Thoracic aorta (tissue), 2 donors: ENCODE measurements at regions not wholly inside any gene's neighbourhood (a gene's known extent, or its start where the extent isn't known, plus 50 kb on each side); places are given as distances from the start of the nearest gene placed in this dataset.

Experiments used
- ATAC-seq: fragments of 150-250 bp; one replicate; pipeline ENCODE4 v1.8.0; 2017; ENCODE audit warnings: low read depth; ENCODE audit not compliant: insufficient number of reproducible peaks, low FRiP score
- DNase-seq: peaks from one replicate; pipeline ENCODE4 v3.0.0-alpha.2; 2020; ENCODE audit warnings: low spot score
- H3K27ac ChIP-seq, 2 donors: fragments of 200-600 bp; sonication (generic); 1 replicate in 1 of 2; 2 replicates in 1 of 2; pipeline ENCODE4 v1.5.1; 2016; ENCODE audit warnings: mild to moderate bottlenecking in 2 of 2, moderate library complexity in 2 of 2
- H3K27me3 ChIP-seq: fragments of 200-600 bp; sonication (generic); replicated peaks from 2 replicates; pipeline ENCODE4 v1.6.0; 2016; ENCODE audit warnings: mild to moderate bottlenecking; ENCODE audit not compliant: insufficient read depth
- H3K36me3 ChIP-seq: fragments of 200-600 bp; sonication (generic); one replicate; pipeline ENCODE4 v1.5.1; 2016
- H3K4me1 ChIP-seq, 2 donors: fragments of 200-600 bp; sonication (generic); 1 replicate in 1 of 2; 2 replicates in 1 of 2; pipeline versions ENCODE4 v1.5.1 to v1.6.0; 2016; ENCODE audit warnings: low read depth in 2 of 2, mild to moderate bottlenecking in 1 of 2; ENCODE audit not compliant: control insufficient read depth in 1 of 2
- H3K4me3 ChIP-seq: fragments of 200-600 bp; sonication (generic); 2 replicates; pipeline ENCODE4 v1.5.1; 2016; ENCODE audit warnings: mild to moderate bottlenecking
- H3K9me3 ChIP-seq: fragments of 200-600 bp; sonication (generic); 2 replicates; pipeline ENCODE4 v1.5.1; 2016
- CTCF ChIP-seq: fragments of 200-600 bp; sonication (generic); IDR thresholded peaks from one replicate; pipeline ENCODE4 v1.5.1; 2019; ENCODE audit warnings: antibody characterized with exemption

GRCh38 chr1:4957027-4957426 is 302.6 kb downstream of the AJAP1 start:
- Histone ChIP-seq H3K36me3 (no peaks in the 10 kb centered on the region), H3K4me1 (no peaks in the 10 kb centered on the region), H3K9me3 (no peaks in the 10 kb centered on the region), H3K27ac (no peak overlapping the region), H3K4me3 (no peak overlapping the region), H3K27me3 (no peaks in the 10 kb centered on the region)
- DNase-seq = no peak
- TF ChIP-seq CTCF = no peak
- ATAC-seq = no peak

GRCh38 chr1:4954392-4954791 is 300.0 kb downstream of the AJAP1 start:
- Histone ChIP-seq H3K27ac (no peak overlapping the region), H3K9me3 (no peaks in the 10 kb centered on the region), H3K4me1 (no peaks in the 10 kb centered on the region), H3K4me3 (no peak overlapping the region), H3K36me3 (no peaks in the 10 kb centered on the region), H3K27me3 (no peaks in the 10 kb centered on the region)
- TF ChIP-seq CTCF = no peak
- DNase-seq = no peak
- ATAC-seq = no peak

GRCh38 chr1:4951601-4952000 is 297.2 kb downstream of the AJAP1 start:
- Histone ChIP-seq H3K36me3 (no peaks in the 10 kb centered on the region), H3K27ac (no peak overlapping the region), H3K27me3 (no peaks in the 10 kb centered on the region), H3K4me3 (no peak overlapping the region), H3K9me3 (no peaks in the 10 kb centered on the region), H3K4me1 (no peaks in the 10 kb centered on the region)
- no peak for DNase-seq
- no peak for TF ChIP-seq CTCF
- ATAC-seq = no peak

- ATAC-seq (no peak), DNase-seq (no peak)
- TF ChIP-seq CTCF = no peak
These were observed 291.9 kb downstream of the AJAP1 start for GRCh38 chr1:4946343-4946742.

GRCh38 chr1:4944911-4945310 is 290.5 kb downstream of the AJAP1 start:
- no peaks in the 10 kb centered on the region for H3K36me3 ChIP-seq
- H3K27ac ChIP-seq = no peak overlapping the region
- TF ChIP-seq CTCF = no peak
- no peaks in the 10 kb centered on the region for H3K27me3 ChIP-seq
- H3K4me3 ChIP-seq = no peak overlapping the region
- peaks cover 0 to 30% of the 10 kb centered on the region in 2 donors for H3K4me1 ChIP-seq
- ATAC-seq (no peak), DNase-seq (no peak)
- H3K9me3 ChIP-seq = no peaks in the 10 kb centered on the region

More at GRCh38 chr1:4946343-4946742, 291.9 kb downstream of the AJAP1 start:
- H3K27me3 ChIP-seq = no peaks in the 10 kb centered on the region
- H3K36me3 ChIP-seq = no peaks in the 10 kb centered on the region
- H3K9me3 ChIP-seq = no peaks in the 10 kb centered on the region
- H3K27ac ChIP-seq = no peak overlapping the region
- no peak overlapping the region for H3K4me3 ChIP-seq
- peaks cover 0 to 30% of the 10 kb centered on the region in 2 donors for H3K4me1 ChIP-seq
